NCI-H2081 (cell line): ENCODE measurements at regions not wholly inside any gene's neighbourhood (a gene's known extent, or its start where the extent isn't known, plus 50 kb on each side); places are given as distances from the start of the nearest gene placed in this dataset.

Source experiments
- DNase-seq, 2 experiments: peaks; one replicate each; lab custom pipeline; 2025; lab: John Stamatoyannopoulos, UW

GRCh38 chr2:238963161-238963970 lies 115.5 kb downstream of the TWIST2 start:
- DNase-seq: no peak

GRCh38 chr2:238963971-238964328 lies 116.1 kb downstream of the TWIST2 start:
- no peak for DNase-seq

GRCh38 chr2:238964544-238965067 lies 116.7 kb downstream of the TWIST2 start:
- DNase-seq: no peak

GRCh38 chr2:238965371-238966071 lies 117.6 kb downstream of the TWIST2 start:
- no peak for DNase-seq

GRCh38 chr2:238966072-238966937 lies 118.4 kb downstream of the TWIST2 start:
- DNase-seq: no peak

GRCh38 chr2:238967031-238967977 lies 119.4 kb downstream of the TWIST2 start:
- DNase-seq: no peak

- DNase-seq: no peak
Observed at GRCh38 chr2:238967978-238968360, 120.1 kb downstream of the TWIST2 start.

- no peak for DNase-seq
Observed at GRCh38 chr2:238968616-238969384, 120.9 kb downstream of the TWIST2 start.

- no peak for DNase-seq
Observed at GRCh38 chr2:238969857-238970256, 122.0 kb downstream of the TWIST2 start.

- DNase-seq: peak; percentile 1 to 3
Observed at GRCh38 chr2:238970553-238971081, 122.7 kb downstream of the TWIST2 start.

GRCh38 chr2:238971318-238972145 lies 123.6 kb downstream of the TWIST2 start:
- DNase-seq: no peak

GRCh38 chr2:238972146-238972445 lies 124.2 kb downstream of the TWIST2 start:
- DNase-seq: no peak

GRCh38 chr2:238973038-238973739 lies 125.3 kb downstream of the TWIST2 start:
- DNase-seq: no peak

GRCh38 chr2:238974081-238974480 lies 126.2 kb downstream of the TWIST2 start:
- no peak for DNase-seq

GRCh38 chr2:238974501-238975166 lies 126.7 kb downstream of the TWIST2 start:
- DNase-seq: no peak

GRCh38 chr2:238975408-238975807 lies 127.5 kb downstream of the TWIST2 start:
- DNase-seq: no peak

- no peak for DNase-seq
Observed at GRCh38 chr2:238978497-238978896, 130.6 kb downstream of the TWIST2 start.

- no peak for DNase-seq
Observed at GRCh38 chr2:238979636-238980035, 131.8 kb downstream of the TWIST2 start.
